ENCODE measurements at regions not wholly inside any gene's neighbourhood (a gene's known extent, or its start where the extent isn't known, plus 50 kb on each side); places are given as distances from the start of the nearest gene placed in this dataset.
"Not testable (repeated sequence)": the region's sequence is repeated elsewhere in the genome, so short reads cannot be mapped to it uniquely, and the experiment has no call there.

DNA sequence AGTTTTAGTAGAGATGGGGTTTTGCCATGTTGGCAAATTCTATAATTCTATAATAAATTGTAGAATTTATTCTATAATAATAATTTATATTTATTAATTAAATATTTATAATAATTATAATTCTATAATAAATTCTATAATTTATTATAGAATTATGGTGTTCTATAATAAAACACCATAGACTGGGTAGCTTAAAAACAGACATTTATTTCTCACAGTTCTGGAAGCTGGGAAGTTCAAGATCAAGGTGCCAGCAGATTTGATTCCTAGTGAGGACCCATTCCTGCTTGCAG lies 130.9 kb upstream of the PELI1 start:
- DNase-seq, result no peak
- TF ChIP-seq, protein P1, sequence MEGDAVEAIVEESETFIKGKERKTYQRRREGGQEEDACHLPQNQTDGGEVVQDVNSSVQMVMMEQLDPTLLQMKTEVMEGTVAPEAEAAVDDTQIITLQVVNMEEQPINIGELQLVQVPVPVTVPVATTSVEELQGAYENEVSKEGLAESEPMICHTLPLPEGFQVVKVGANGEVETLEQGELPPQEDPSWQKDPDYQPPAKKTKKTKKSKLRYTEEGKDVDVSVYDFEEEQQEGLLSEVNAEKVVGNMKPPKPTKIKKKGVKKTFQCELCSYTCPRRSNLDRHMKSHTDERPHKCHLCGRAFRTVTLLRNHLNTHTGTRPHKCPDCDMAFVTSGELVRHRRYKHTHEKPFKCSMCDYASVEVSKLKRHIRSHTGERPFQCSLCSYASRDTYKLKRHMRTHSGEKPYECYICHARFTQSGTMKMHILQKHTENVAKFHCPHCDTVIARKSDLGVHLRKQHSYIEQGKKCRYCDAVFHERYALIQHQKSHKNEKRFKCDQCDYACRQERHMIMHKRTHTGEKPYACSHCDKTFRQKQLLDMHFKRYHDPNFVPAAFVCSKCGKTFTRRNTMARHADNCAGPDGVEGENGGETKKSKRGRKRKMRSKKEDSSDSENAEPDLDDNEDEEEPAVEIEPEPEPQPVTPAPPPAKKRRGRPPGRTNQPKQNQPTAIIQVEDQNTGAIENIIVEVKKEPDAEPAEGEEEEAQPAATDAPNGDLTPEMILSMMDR (IDR thresholded peaks at IDR 0.05), result no peak
- no peak for TF ChIP-seq POLR2A (IDR thresholded peaks at IDR 0.05)
- intact Hi-C loops (cut with DNase I; ENCODE audit: low total_unique reads), result no loop called here
- Histone ChIP-seq H3K4me1 (peaks cover 24% of the 10 kb centered on the region), H3K36me3 (ENCODE audit: low read depth, missing control alignments) (no peaks in the 10 kb centered on the region), H3K4me3 (no peak overlapping the region), H3K27me3 (no peaks in the 10 kb centered on the region), H3K9me3 (no peaks in the 10 kb centered on the region), H3K27ac (no peak overlapping the region)

DNA sequence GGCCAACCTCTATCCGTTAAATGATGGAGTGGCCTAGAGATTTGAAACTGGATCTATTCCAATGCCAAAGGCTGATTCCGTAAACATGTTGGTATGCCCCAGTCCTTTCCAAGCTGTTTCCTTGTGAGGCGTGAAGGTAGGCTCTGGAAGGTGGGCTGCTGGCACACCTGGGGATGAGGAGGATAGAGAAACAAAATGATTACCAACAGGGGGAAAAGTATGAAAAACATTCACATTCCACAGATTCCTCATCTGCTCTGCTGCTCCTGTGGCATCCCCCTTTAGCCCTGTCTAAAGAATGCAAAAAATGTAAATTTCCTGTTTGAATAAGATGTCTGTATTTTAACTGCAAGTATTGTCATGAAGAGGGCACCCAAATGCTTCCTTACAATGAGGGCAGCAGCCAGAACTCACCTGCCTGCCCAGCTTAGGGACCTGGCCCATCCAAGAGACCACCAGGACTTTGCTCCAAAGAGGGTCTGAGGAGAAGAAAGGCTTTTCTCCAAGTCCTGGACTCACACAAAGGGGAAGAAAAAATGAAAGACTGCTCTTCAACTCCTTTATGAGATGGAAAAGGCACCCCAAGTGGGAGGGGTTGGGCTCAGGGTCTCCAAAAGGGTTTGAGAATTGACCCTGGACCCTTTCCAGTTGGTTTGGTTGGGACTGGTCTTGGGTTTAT lies 132.3 kb upstream of the PELI1 start:
- intact Hi-C loops (cut with DNase I; ENCODE audit: low total_unique reads), result no loop called here
- Histone ChIP-seq H3K27me3 (no peaks in the 10 kb centered on the region), H3K4me1 (peaks cover 24% of the 10 kb centered on the region), H3K4me3 (no peak overlapping the region), H3K9me3 (no peaks in the 10 kb centered on the region), H3K36me3 (ENCODE audit: low read depth, missing control alignments) (no peaks in the 10 kb centered on the region), H3K27ac (no peak overlapping the region)
- 89 to 94% methylated on average over 3 of the region's 3 CpGs for WGBS, 2 donors
- TF ChIP-seq POLR2A (IDR thresholded peaks at IDR 0.05), result no peak
- TF ChIP-seq, protein P1 (IDR thresholded peaks at IDR 0.05), result no peak
- no peak for DNase-seq

DNA sequence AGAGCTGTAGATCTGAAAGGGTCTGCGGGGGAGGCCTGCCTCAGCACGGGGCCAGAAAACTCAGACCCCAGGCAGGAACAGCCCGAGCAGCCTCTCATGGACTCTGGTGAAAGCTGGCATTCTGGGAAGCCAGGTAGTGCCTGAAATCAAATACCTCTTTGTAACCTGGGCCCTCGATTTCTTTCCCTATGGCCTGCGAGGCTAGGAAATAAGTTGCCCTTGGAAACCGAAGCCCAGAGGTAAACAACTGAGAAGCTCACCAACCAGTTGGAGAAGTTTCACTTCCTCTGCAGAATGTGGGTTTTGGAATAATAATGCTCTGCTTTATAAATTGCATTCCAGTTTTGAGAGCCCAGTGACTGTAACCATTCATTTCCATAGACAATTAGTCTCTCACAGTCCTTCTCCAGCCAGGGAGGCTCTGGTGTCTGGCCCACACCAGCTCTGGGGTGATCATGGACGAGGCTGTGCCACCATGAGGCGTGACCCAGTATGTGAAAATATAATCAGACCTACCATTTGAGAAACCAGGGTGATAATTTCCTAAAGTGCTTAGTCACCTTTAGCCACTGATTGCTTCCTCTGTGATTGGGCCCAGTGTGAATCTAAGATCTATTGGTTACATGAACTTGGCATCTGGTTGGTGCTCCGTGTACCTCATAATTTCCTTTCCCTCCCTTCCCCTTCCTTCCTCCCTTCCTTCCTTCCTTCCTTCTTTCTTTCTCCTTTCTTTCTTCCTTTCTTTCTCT lies 133.1 kb upstream of the PELI1 start:
- Histone ChIP-seq H3K9me3 (no peaks in the 10 kb centered on the region), H3K36me3 (ENCODE audit: low read depth, missing control alignments) (no peaks in the 10 kb centered on the region), H3K27ac (no peak overlapping the region), H3K4me1 (peaks cover 21% of the 10 kb centered on the region), H3K4me3 (no peak overlapping the region), H3K27me3 (no peaks in the 10 kb centered on the region)
- no peak for TF ChIP-seq POLR2A (IDR thresholded peaks at IDR 0.05)
- TF ChIP-seq, protein P1 (IDR thresholded peaks at IDR 0.05), result no peak
- no peak for DNase-seq
- 83 to 86% methylated on average over 9 of the region's 9 CpGs for WGBS, 2 donors
- intact Hi-C loops (cut with DNase I; ENCODE audit: low total_unique reads), result no loop called here

GRCh38 chr2:64280812-64281211 lies 136.6 kb upstream of the PELI1 start:
- H3K4me3 ChIP-seq; intact Hi-C loops (cut with DNase I; ENCODE audit: low total_unique reads); H3K4me1 ChIP-seq; H3K9me3 ChIP-seq; H3K27me3 ChIP-seq; H3K27ac ChIP-seq; DNase-seq; H3K36me3 ChIP-seq (ENCODE audit: low read depth, missing control alignments): not testable (repeated sequence)
- 61 to 93% methylated on average over 2 of the region's 2 CpGs for WGBS, 2 donors

DNA sequence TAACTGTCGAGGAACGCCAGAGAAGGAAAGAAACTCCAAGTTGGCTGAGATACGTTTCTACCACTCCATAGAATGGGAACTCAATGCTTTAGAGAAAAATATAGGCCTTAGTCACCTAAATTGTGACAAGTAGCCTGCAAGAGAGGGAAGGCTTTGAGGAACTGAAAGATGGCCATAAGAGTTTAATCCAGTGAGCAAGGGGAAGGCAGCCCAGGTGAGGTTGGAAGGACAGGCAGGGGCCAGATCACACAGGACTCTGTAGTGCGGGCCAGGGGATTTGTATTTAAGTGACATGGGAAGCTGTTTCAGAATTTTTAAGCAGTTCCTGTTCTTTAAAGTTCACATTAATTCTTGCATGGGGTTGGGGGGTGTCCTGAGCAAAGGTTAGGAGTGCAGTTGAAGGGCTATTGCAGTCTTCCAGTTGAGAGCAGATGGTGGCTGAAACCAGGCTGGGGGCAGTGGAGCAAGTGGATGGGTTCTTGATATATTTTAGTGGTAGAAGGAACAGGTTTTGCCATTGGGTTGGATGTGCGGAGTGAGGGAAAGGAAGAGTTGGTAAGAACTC lies 138.9 kb upstream of the PELI1 start:
- no peaks in the 10 kb centered on the region for H3K27me3 ChIP-seq
- no peak overlapping the region for H3K27ac ChIP-seq
- TF ChIP-seq POLR2A (IDR thresholded peaks at IDR 0.05), result no peak
- TF ChIP-seq, protein P1 (IDR thresholded peaks at IDR 0.05), result no peak
- no peaks in the 10 kb centered on the region for H3K9me3 ChIP-seq
- no peaks in the 10 kb centered on the region for H3K36me3 ChIP-seq (ENCODE audit: low read depth, missing control alignments)
- 95 to 98% methylated on average over 5 of the region's 5 CpGs for WGBS, 2 donors
- no peak for DNase-seq
- H3K4me1 ChIP-seq, result peaks cover 6% of the 10 kb centered on the region
- intact Hi-C loops (cut with DNase I; ENCODE audit: low total_unique reads), result no loop called here
- H3K4me3 ChIP-seq, result no peak overlapping the region
